IMR-90 (cell line): ENCODE measurements at regions not wholly inside any gene's neighbourhood (a gene's known extent, or its start where the extent isn't known, plus 50 kb on each side); places are given as distances from the start of the nearest gene placed in this dataset.

Experiments used
- ATAC-seq: fragments of 200-7000 bp; cut with Tn5 transposase; 2 replicates; pipeline ENCODE4 v1.9.1; 2020; ENCODE audit warnings: low read depth, mild to moderate bottlenecking, moderate library complexity
- BruUV-seq: library from RNA; stranded (reverse); fragments of 400-500 nt; replicated peaks from 2 replicates; lab custom pipeline; 2021; lab: Mats Ljungman, UMichigan
- CTCF ChIA-PET: fragments of 300-600 bp; formaldehyde crosslinking; extraction: SDS; loops from one replicate; lab custom pipeline; 2021; ENCODE audit warnings: antibody characterized with exemption; lab: Yijun Ruan, JAX
- POLR2A ChIA-PET: fragments of 300-600 bp; sonication (Branson Sonifier 250); formaldehyde crosslinking; loops from one replicate; lab custom pipeline; 2022; ENCODE audit warnings: antibody characterized with exemption; ENCODE audit not compliant: unreplicated experiment; lab: Charles Lee
- DNase-seq: peaks from one replicate; pipeline ENCODE4 v3.0.0; 2013
- H2AFZ ChIP-seq: replicated peaks from 2 replicates; pipeline ENCODE3; 2013; ENCODE audit warnings: low read length, mild to moderate bottlenecking; ENCODE audit not compliant: poor library complexity
- H2AK5ac ChIP-seq: 2 replicates; pipeline ENCODE4 v1.6.1; 2013; ENCODE audit warnings: low read depth, low read length, inconsistent platforms
- H2AK9ac ChIP-seq: replicated peaks from 2 replicates; pipeline ENCODE3; 2013; ENCODE audit warnings: mild to moderate bottlenecking, low read depth, low read length, moderate library complexity; ENCODE audit not compliant: poor library complexity
- H2BK120ac ChIP-seq: 2 replicates; pipeline ENCODE4 v1.6.1; 2013; ENCODE audit warnings: low read depth, low read length, inconsistent platforms
- H2BK15ac ChIP-seq: 3 replicates; pipeline ENCODE4 v1.6.1; 2013; ENCODE audit warnings: low read depth, low read length, inconsistent platforms
- H2BK20ac ChIP-seq: 2 replicates; pipeline ENCODE4 v1.6.1; 2013; ENCODE audit warnings: low read depth, mild to moderate bottlenecking, inconsistent platforms, low read length, moderate library complexity
- H2BK5ac ChIP-seq: 2 replicates; pipeline ENCODE4 v1.6.1; 2013; ENCODE audit warnings: mild to moderate bottlenecking, low read depth, low read length, inconsistent platforms; ENCODE audit not compliant: poor library complexity, severe bottlenecking
- H3K14ac ChIP-seq: replicated peaks from 2 replicates; pipeline ENCODE4 v1.6.1; 2013; ENCODE audit warnings: low read depth, low read length, inconsistent platforms
- H3K18ac ChIP-seq: 2 replicates; pipeline ENCODE4 v1.6.1; 2013; ENCODE audit warnings: low read depth, low read length, control low read depth
- H3K23ac ChIP-seq: 2 replicates; pipeline ENCODE4 v1.6.1; 2013; ENCODE audit warnings: low read depth, low read length, inconsistent platforms
- H3K27ac ChIP-seq: 2 replicates; pipeline ENCODE4 v1.5.1; 2013; ENCODE audit warnings: mild to moderate bottlenecking, control low read depth, low read length; ENCODE audit not compliant: insufficient read depth
- H3K27me3 ChIP-seq: 2 replicates; pipeline ENCODE4 v1.6.1; 2013; ENCODE audit warnings: low read length; ENCODE audit not compliant: control insufficient read depth, insufficient read depth
- H3K36me3 ChIP-seq: 2 replicates; pipeline ENCODE4 v1.6.1; 2013; ENCODE audit warnings: low read length, mixed read lengths; ENCODE audit not compliant: control insufficient read depth, insufficient read depth
- H3K4ac ChIP-seq: 2 replicates; pipeline ENCODE4 v1.6.1; 2013; ENCODE audit warnings: low read depth, low read length, inconsistent platforms
- H3K4me1 ChIP-seq: 2 replicates; pipeline ENCODE4 v1.6.1; 2013; ENCODE audit warnings: low read length, mixed read lengths; ENCODE audit not compliant: control insufficient read depth, insufficient read depth
- H3K4me2 ChIP-seq: 2 replicates; pipeline ENCODE4 v1.6.1; 2013; ENCODE audit warnings: low read depth, mild to moderate bottlenecking, control low read depth, low read length, moderate library complexity
- H3K4me3 ChIP-seq: 2 replicates; pipeline ENCODE4 v1.5.1; 2013; ENCODE audit warnings: low read depth, mild to moderate bottlenecking, control low read depth, low read length, moderate library complexity; ENCODE audit not compliant: insufficient read depth
- H3K56ac ChIP-seq: 2 replicates; pipeline ENCODE4 v1.6.1; 2013; ENCODE audit warnings: low read length, inconsistent platforms; ENCODE audit not compliant: insufficient read depth; ENCODE audit errors: extremely low read depth
- H3K79me1 ChIP-seq, 2 experiments: 2 replicates each; pipeline ENCODE4 v1.6.1; 2013; ENCODE audit warnings: low read length in 2 of 2, inconsistent platforms in 1 of 2, low read depth in 1 of 2
- H3K9ac ChIP-seq: 2 replicates; pipeline ENCODE4 v1.6.1; 2013; ENCODE audit warnings: low read depth, low read length, control low read depth
- H3K9me1 ChIP-seq: 2 replicates; pipeline ENCODE4 v1.6.1; 2013; ENCODE audit warnings: low read length, inconsistent platforms; ENCODE audit not compliant: insufficient read depth
- H3K9me3 ChIP-seq: 2 replicates; pipeline ENCODE4 v1.6.1; 2013; ENCODE audit warnings: low read length; ENCODE audit not compliant: control insufficient read depth, insufficient read depth
- H4K20me1 ChIP-seq: 2 replicates; pipeline ENCODE4 v1.6.1; 2013; ENCODE audit warnings: low read length, inconsistent platforms; ENCODE audit not compliant: insufficient read depth
- H4K5ac ChIP-seq: 2 replicates; pipeline ENCODE4 v1.6.1; 2013; ENCODE audit warnings: mild to moderate bottlenecking, low read depth, low read length, control low read depth
- H4K8ac ChIP-seq, 2 experiments: 2 replicates each; pipeline ENCODE4 v1.6.1; 2013; ENCODE audit warnings: low read depth in 2 of 2, low read length in 2 of 2, control low read depth in 1 of 2, inconsistent platforms in 1 of 2
- H4K91ac ChIP-seq: 2 replicates; pipeline ENCODE4 v1.6.1; 2013; ENCODE audit warnings: low read depth, low read length, inconsistent platforms; ENCODE audit not compliant: insufficient read depth
- BHLHE40 ChIP-seq: fragments of 150-350 bp; IDR thresholded peaks from 2 replicates; pipeline ENCODE4 v1.6.1; 2016; ENCODE audit warnings: mild to moderate bottlenecking, low read depth, low read length
- NFE2L2 ChIP-seq: fragments of 150-350 bp; IDR thresholded peaks from 2 replicates; pipeline ENCODE4 v1.6.1; 2016; ENCODE audit warnings: low read depth, mild to moderate bottlenecking, low read length
- POLR2A ChIP-seq: IDR thresholded peaks from 2 replicates; pipeline ENCODE4 v1.6.1; 2012; ENCODE audit warnings: mild to moderate bottlenecking, low read depth, low read length
- RAD21 ChIP-seq: IDR thresholded peaks from 2 replicates; pipeline ENCODE4 v1.6.1; 2012; ENCODE audit warnings: low read length, improper control_type of control experiment
- RCOR1 ChIP-seq: IDR thresholded peaks from 2 replicates; pipeline ENCODE4 v1.6.1; 2012; ENCODE audit warnings: mild to moderate bottlenecking, low read length, improper control_type of control experiment; ENCODE audit not compliant: insufficient replicate concordance
- RFX5 ChIP-seq: IDR thresholded peaks from 2 replicates; pipeline ENCODE4 v1.8.0; 2012; ENCODE audit warnings: low read depth, mild to moderate bottlenecking, low read length, moderate library complexity
- WGBS, 2 experiments: methylation state at CpG; one replicate each; pipeline versions ENCODE4 v1.1.5 to v1.1.7; 2013; ENCODE audit warnings: missing lambda C conversion rate in 2 of 2; ENCODE audit not compliant: insufficient read length in 1 of 2; ENCODE audit errors: extremely low coverage in 2 of 2; 5-methylcytosine and 5-hydroxymethylcytosine counted together
- dilution Hi-C: fragments of 300-500 bp; cut with HindIII; formaldehyde crosslinking; loops from one replicate; pipeline ENCODE4 v1.14.3; 2018; ENCODE audit warnings: low sequenced_read_pairs; ENCODE audit not compliant: unreplicated experiment
- in situ Hi-C: fragments of 300-500 bp; cut with MboI; formaldehyde crosslinking; loops from 3 replicates; pipeline ENCODE4 v1.14.3; 2019; ENCODE audit warnings: low sequenced_read_pairs, inconsistent platforms, mixed read lengths
- intact Hi-C: fragments of 100-400 bp; cut with micrococcal nuclease; formaldehyde crosslinking; loops from 2 replicates; pipeline ENCODE4 v1.10.0; 2022

DNA sequence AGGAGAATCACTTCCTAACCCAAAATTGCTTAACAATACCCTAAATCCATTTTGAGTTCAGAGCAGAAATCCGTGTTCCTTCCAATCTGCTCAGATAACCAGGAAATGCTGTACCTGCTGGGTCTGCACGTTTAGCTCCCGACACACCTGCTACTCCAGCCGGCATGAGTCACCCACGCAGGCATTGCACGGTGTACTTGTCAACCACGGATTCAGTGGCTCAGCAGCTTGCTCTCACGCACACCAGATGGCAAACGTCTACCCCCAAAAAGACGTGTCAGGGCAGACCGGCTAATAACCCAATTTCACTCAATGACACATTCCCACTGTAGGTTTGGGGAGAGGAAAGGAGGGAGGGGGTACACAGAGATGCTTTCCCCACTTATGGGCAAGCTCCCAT, 468.1 kb downstream of the SOX9 start:
- no TSS peak for BruUV-seq
- peak overlapping the region in 1 of 2 experiments; percentile 62; a peak in 2 of 4 replicates for H4K8ac ChIP-seq
- H2AFZ ChIP-seq, result peak overlapping the region; percentile 40
- H2BK15ac ChIP-seq, result peak overlapping the region; percentile 26; the same call in 1 of the 3 replicates
- peaks cover 12% of the 10 kb centered on the region; the same call in 1 of the 2 replicates for H3K9me1 ChIP-seq
- H3K27ac ChIP-seq, result 0 out of 2 replicates have a peak overlapping the region, but pooled peaks have one; percentile 22
- peak overlapping the region; percentile 19 for H3K4me2 ChIP-seq
- no peak for TF ChIP-seq RCOR1
- peak; percentile 70; the same call in 1 of the 2 replicates for TF ChIP-seq BHLHE40
- TF ChIP-seq RAD21, result no peak
- TF ChIP-seq NFE2L2, result 0 out of 2 replicates have a peak, but pooled peaks have one; percentile 6
- no peak for TF ChIP-seq POLR2A
- TF ChIP-seq RFX5, result no peak
- ChIA-PET CTCF (interaction anchor here (0.8 to 2.2 kb wide), 3 partner anchors 29 to 137 kb away, joined by 3 to 14 read pairs (median 7); no protein-coding TSS in a partner anchor), POLR2A (no interaction called here)
- H3K4me3 ChIP-seq, result no peak overlapping the region
- peaks cover 24% of the 10 kb centered on the region for H3K4me1 ChIP-seq
- no peak overlapping the region for H3K9ac ChIP-seq
- peak overlapping the region; percentile 49 for H4K91ac ChIP-seq
- peak overlapping the region; percentile 63 for H2BK20ac ChIP-seq
- no peak overlapping the region for H2BK5ac ChIP-seq
- H3K79me1 ChIP-seq, result peaks cover 23 to 63% of the 10 kb centered on the region in 2 experiments
- peak overlapping the region; percentile 74; the same call in 1 of the 2 replicates for H3K23ac ChIP-seq
- peak overlapping the region; percentile 2; the same call in 1 of the 2 replicates for H4K5ac ChIP-seq
- dilution Hi-C loops, result no loop called here
- peak overlapping the region; percentile 59 for H2AK5ac ChIP-seq
- in situ Hi-C loops, result loop anchor here (25.0 kb wide), 1 partner anchor 773 kb away; no protein-coding TSS in a partner anchor
- peak overlapping the region; percentile 56; the same call in 1 of the 2 replicates for H3K4ac ChIP-seq
- peak overlapping the region; percentile 53 for H2AK9ac ChIP-seq
- H3K14ac ChIP-seq, result peak overlapping the region; percentile 38; the same call in 1 of the 2 replicates
- no peaks in the 10 kb centered on the region for H3K9me3 ChIP-seq
- H3K56ac ChIP-seq, result 0 out of 2 replicates have a peak overlapping the region, but pooled peaks have one; percentile 12
- peak overlapping the region; percentile 74 for H2BK120ac ChIP-seq
- intact Hi-C loops, result no loop called here
- H3K18ac ChIP-seq, result no peak overlapping the region
- ATAC-seq (no peak), DNase-seq (peak; percentile 89)
- no peaks in the 10 kb centered on the region for H3K36me3 ChIP-seq
- 17% methylated on average over 5 of the region's 11 CpGs; no CpG with 5 or more reads in 1 of the 2 experiments for WGBS, 2 experiments
- H3K27me3 ChIP-seq, result no peaks in the 10 kb centered on the region
- 0 out of 2 replicates have a peak, but pooled peaks cover 3% of the 10 kb centered on the region for H4K20me1 ChIP-seq
